GM21381 (cell line): ENCODE measurements at regions not wholly inside any gene's neighbourhood (a gene's known extent, or its start where the extent isn't known, plus 50 kb on each side); places are given as distances from the start of the nearest gene placed in this dataset.

Experiments
- ATAC-seq: cut with Tn5 transposase; IDR thresholded peaks from one replicate; pipeline ENCODE4 v1.9.1; 2021; ENCODE audit warnings: mild to moderate bottlenecking, moderate library complexity; ENCODE audit not compliant: unreplicated experiment

- ATAC-seq: no peak
Measured at GRCh38 chr5:168109441-168109840, 182.0 kb upstream of the WWC1 start.

- no peak for ATAC-seq
Measured at GRCh38 chr5:168110384-168110783, 181.1 kb upstream of the WWC1 start.

- no peak for ATAC-seq
Measured at GRCh38 chr5:168110870-168111832, 180.3 kb upstream of the WWC1 start.

- ATAC-seq: peak; percentile 75
Measured at GRCh38 chr5:168114444-168115017, 176.9 kb upstream of the WWC1 start.

DNA sequence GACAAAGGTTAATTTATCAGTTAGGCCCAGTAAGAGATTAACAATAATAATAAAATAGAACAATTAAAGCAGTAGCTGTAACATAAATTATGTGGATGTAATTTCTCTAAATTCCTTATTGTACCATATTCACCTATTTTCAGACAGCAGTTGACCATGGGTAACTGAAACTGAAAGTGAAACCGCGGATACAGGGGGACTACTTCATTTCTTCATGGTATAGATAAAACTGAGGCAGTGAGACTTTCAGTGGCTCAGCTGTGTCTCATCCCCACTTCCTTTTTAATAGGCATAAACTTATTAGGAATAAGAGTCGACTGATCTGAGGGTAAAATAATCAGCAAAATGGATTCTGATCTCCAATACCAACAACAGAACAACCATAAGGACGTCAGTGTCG is 174.0 kb upstream of the WWC1 start:
- ATAC-seq: no peak

DNA sequence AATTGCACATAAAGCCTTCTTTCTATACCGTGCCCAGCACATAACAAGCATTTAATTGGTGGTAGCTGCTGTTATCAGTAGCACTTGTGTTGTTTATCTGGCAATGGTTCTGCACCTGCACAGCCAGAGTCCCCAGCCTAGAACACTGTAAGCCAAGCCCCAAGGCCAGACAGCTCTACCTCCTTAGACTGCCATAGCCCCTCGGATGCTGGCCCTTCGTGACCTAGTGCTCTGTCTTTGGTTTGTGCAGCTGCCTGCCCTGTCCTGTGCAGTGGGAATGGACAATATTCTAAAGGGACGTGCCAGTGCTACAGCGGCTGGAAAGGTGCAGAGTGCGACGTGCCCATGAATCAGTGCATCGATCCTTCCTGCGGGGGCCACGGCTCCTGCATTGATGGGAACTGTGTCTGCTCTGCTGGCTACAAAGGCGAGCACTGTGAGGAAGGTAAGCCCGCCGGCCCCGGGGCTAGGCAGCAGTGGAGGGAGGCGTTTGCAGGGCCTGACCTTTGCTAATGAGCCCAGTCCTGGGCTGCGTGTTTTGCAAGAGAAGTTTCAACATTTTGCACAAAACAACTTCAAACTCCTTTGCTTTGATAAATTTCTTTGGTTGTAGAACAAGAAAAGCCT is 173.3 kb upstream of the WWC1 start:
- ATAC-seq: no peak

DNA sequence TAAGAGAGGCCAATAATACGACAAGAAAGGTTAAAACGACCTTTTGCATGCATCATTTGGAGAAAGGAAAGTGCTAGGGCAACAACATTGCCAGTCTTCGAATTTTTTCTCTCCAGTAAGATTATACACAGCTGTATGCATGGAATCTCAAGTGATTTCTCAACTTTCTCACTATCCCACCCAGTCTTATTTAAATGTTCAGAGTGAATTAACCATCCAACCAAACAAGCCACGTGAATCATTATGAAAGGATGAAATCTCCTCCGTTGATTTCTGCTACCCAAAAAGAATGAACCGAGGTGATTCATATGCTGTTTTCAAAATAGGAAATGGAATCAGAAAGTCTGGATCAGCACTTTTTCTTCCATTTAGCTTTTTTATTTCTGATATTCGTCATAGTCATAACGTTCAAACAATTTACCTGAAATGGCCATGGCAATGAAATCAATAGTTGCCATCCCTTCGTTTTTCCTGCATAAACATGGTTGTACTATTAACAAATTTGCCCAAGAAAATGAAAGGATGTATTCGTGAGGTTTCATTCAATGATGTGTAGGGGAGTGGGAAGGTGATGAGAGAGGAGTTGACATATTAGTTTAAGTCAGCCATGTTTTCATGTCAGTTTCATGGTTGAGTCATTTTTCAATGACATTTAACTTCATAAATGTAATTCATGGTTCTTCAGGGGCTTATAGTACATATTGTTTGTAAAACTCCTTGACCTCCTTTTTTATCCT is 170.9 kb upstream of the WWC1 start:
- no peak for ATAC-seq

DNA sequence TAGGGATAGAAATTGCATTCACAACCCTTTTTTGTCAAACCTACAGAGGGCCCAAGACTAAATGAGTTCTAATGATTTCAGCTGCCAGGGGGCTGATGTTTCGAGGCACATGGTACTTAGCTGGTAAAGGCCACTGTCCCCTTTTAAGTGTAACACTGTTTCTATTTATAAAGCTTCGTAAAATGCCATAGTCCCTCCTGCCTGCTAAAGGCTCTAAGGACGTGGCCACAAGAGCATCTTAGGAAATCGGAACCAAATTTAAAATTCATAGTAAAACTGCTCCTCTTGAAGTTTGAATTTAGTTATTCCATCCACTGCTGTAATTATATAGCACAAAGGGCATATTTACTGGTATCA is 170.3 kb upstream of the WWC1 start:
- no peak for ATAC-seq

- peak; percentile 90 for ATAC-seq
Measured at GRCh38 chr5:168123631-168124528, 167.6 kb upstream of the WWC1 start.

GRCh38 chr5:168125445-168126199 is 165.8 kb upstream of the WWC1 start:
- no peak for ATAC-seq

DNA sequence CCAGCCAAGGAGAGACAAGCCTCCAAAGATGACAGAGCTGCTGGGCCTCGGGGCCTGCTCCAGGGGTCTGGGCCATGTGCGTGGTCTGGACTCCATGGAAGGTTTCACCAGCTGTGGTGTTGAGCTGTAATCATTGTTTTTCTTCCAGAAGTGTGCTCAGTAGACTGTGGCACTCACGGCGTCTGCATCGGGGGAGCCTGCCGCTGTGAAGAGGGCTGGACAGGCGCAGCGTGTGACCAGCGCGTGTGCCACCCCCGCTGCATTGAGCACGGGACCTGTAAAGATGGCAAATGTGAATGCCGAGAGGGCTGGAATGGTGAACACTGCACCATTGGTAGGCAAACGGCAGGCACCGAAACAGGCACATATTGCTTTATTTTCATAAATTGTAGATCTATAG is 164.8 kb upstream of the WWC1 start:
- no peak for ATAC-seq

GRCh38 chr5:168128111-168128510 is 163.3 kb upstream of the WWC1 start:
- ATAC-seq: no peak

DNA sequence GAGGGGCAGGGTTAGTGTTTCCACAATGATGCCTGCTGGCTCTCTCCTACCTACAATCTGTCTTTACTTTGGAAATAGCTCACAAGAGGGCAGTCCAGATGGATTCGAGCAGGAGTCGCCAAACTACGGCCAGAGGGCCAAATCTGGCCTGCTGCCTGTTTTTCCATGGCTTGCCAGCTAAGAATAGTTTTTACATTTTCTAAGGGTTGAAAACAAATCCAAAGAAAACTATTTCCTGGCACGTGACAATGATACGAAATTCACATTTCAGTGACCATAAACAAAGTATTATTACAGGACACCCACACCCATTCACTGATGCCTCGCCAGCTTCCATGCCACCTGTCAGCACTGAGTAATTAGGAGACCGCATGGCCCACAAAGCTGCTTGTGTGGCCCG is 162.9 kb upstream of the WWC1 start:
- no peak for ATAC-seq

DNA sequence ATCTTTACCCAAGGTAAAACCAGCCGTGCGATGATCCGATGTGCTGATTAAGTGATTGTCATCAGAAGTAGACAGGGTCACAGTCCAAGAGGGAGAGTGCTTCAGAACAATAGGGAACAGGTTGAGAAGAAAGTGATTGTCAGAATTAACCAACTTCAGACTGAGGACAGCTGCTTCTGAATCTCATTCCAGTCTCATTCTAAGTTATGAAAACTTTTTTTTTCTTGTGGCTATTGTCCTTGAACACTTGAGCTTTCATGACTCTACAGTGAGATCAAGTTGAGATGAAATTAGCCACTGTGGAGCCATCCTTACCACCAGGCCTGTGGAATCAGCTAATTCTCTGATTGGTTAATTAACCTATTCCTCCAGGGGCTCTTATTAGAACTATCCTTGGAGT is 159.9 kb upstream of the WWC1 start:
- no peak for ATAC-seq

- no peak for ATAC-seq
Measured at GRCh38 chr5:168132241-168132641, 159.2 kb upstream of the WWC1 start.

- peak; percentile 98 for ATAC-seq
Measured at GRCh38 chr5:168135897-168136296, 155.5 kb upstream of the WWC1 start.

- ATAC-seq: no peak
Measured at GRCh38 chr5:168136340-168136739, 155.1 kb upstream of the WWC1 start.

- no peak for ATAC-seq
Measured at GRCh38 chr5:168137265-168137664, 154.2 kb upstream of the WWC1 start.

DNA sequence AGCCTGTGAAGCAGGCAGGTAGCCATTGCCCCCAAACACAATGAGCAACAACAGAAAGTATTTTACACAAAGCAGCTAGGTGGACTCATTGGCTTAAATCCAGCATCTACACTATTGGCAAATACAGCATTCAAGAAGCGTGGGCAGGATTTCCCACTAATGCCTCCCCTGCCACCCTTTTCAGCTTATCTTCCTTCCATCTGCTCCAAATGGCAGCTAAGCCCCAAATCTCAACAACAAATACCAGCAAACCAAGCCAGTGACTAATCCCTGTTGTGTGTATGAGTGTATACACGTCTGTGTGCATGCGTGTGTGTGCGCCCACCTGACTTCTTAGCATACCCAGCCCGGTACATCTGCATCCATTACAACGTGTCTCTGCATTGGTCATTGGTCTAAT is 151.2 kb upstream of the WWC1 start:
- ATAC-seq: no peak

GRCh38 chr5:168142402-168142801 is 149.0 kb upstream of the WWC1 start:
- no peak for ATAC-seq
